Ishikawa (cell line): ENCODE measurements at regions not wholly inside any gene's neighbourhood (a gene's known extent, or its start where the extent isn't known, plus 50 kb on each side); places are given as distances from the start of the nearest gene placed in this dataset.

ENCODE experiments used
- EP300 ChIP-seq: IDR thresholded peaks from 2 replicates; pipeline ENCODE4 v1.6.1; 2012; ENCODE audit warnings: borderline replicate concordance
- REST ChIP-seq: IDR thresholded peaks from 2 replicates; pipeline ENCODE4 v1.6.1; 2012; ENCODE audit warnings: low read depth, mild to moderate bottlenecking
- TAF1 ChIP-seq: IDR thresholded peaks from 2 replicates; pipeline ENCODE4 v1.6.1; 2012; ENCODE audit warnings: low read depth, mild to moderate bottlenecking

GRCh38 chr21:22552390-22552789 is 1554.2 kb downstream of the NCAM2 start:
- TF ChIP-seq REST (no peak), EP300 (no peak), TAF1 (no peak)
